GM19035 (cell line): ENCODE measurements at regions not wholly inside any gene's neighbourhood (a gene's known extent, or its start where the extent isn't known, plus 50 kb on each side); places are given as distances from the start of the nearest gene placed in this dataset.

Source experiments
- ATAC-seq: cut with Tn5 transposase; IDR thresholded peaks from one replicate; pipeline ENCODE4 v1.9.1; 2021; ENCODE audit not compliant: unreplicated experiment

GRCh38 chr6:19028201-19028600, 641.1 kb downstream of the RNF144B start:
- no peak for ATAC-seq

- no peak for ATAC-seq
Measured at GRCh38 chr6:19032591-19033295, 645.6 kb downstream of the RNF144B start.

- no peak for ATAC-seq
Measured at GRCh38 chr6:19033683-19034082, 646.5 kb downstream of the RNF144B start.

- ATAC-seq, result no peak
Measured at GRCh38 chr6:19034986-19035385, 647.8 kb downstream of the RNF144B start.

- ATAC-seq, result no peak
Measured at GRCh38 chr6:19035461-19036195, 648.5 kb downstream of the RNF144B start.

GRCh38 chr6:19036196-19036555, 649.0 kb downstream of the RNF144B start:
- ATAC-seq, result no peak

GRCh38 chr6:19037607-19038006, 650.5 kb downstream of the RNF144B start:
- ATAC-seq, result no peak

- ATAC-seq, result no peak
Measured at GRCh38 chr6:19039287-19039686, 652.1 kb downstream of the RNF144B start.

- ATAC-seq, result no peak
Measured at GRCh38 chr6:19041906-19042305, 654.8 kb downstream of the RNF144B start.

GRCh38 chr6:19042420-19042819, 655.3 kb downstream of the RNF144B start:
- ATAC-seq, result no peak

GRCh38 chr6:19050765-19051164, 663.6 kb downstream of the RNF144B start:
- ATAC-seq, result no peak

GRCh38 chr6:19052219-19052618, 665.1 kb downstream of the RNF144B start:
- no peak for ATAC-seq

GRCh38 chr6:19059102-19059501, 672.0 kb downstream of the RNF144B start:
- ATAC-seq, result no peak

- no peak for ATAC-seq
Measured at GRCh38 chr6:19067165-19067564, 680.0 kb downstream of the RNF144B start.

- no peak for ATAC-seq
Measured at GRCh38 chr6:19070520-19070919, 683.4 kb downstream of the RNF144B start.

GRCh38 chr6:19083801-19084200, 696.7 kb downstream of the RNF144B start:
- ATAC-seq, result no peak

GRCh38 chr6:19086480-19086879, 699.3 kb downstream of the RNF144B start:
- no peak for ATAC-seq

GRCh38 chr6:19087296-19087695, 700.1 kb downstream of the RNF144B start:
- no peak for ATAC-seq

- ATAC-seq, result no peak
Measured at GRCh38 chr6:19087897-19088296, 700.7 kb downstream of the RNF144B start.

- no peak for ATAC-seq
Measured at GRCh38 chr6:19100752-19101151, 713.6 kb downstream of the RNF144B start.

- ATAC-seq, result no peak
Measured at GRCh38 chr6:19102936-19103335, 715.8 kb downstream of the RNF144B start.

GRCh38 chr6:19107468-19107867, 720.3 kb downstream of the RNF144B start:
- ATAC-seq, result no peak

- no peak for ATAC-seq
Measured at GRCh38 chr6:19121521-19121920, 715.6 kb upstream of the ID4 start.
